Small intestine (tissue), 7 donors: ENCODE measurements at regions not wholly inside any gene's neighbourhood (a gene's known extent, or its start where the extent isn't known, plus 50 kb on each side); places are given as distances from the start of the nearest gene placed in this dataset.
"Not testable (repeated sequence)": the region's sequence is repeated elsewhere in the genome, so short reads cannot be mapped to it uniquely, and the experiment has no call there.

ENCODE experiments used
- DNase-seq, 2 donors: peaks; one replicate each; pipeline versions ENCODE4 v3.0.0 to v3.0.0-alpha.2; 2013
- FAIRE-seq: peaks from 2 replicates; lab custom pipeline; 2012; peaks lifted over from hg19 to GRCh38; lab: Jason Lieb, UNC
- H3K27ac ChIP-seq, 3 donors: one replicate each; pipeline ENCODE4 v1.5.1; 2013; ENCODE audit warnings: low read length in 2 of 3, mild to moderate bottlenecking in 2 of 3, control low read depth in 1 of 3, inconsistent platforms in 1 of 3, low read depth in 1 of 3, moderate library complexity in 1 of 3
- H3K27me3 ChIP-seq, 3 donors: one replicate each; pipeline ENCODE4 v1.6.1; 2013; ENCODE audit warnings: low read length in 3 of 3, inconsistent platforms in 1 of 3; ENCODE audit not compliant: control insufficient read depth in 3 of 3, insufficient read depth in 3 of 3
- H3K36me3 ChIP-seq, 3 donors: one replicate each; pipeline ENCODE4 v1.6.1; 2013; ENCODE audit warnings: low read length in 3 of 3, inconsistent platforms in 1 of 3, low read depth in 1 of 3, mild to moderate bottlenecking in 1 of 3, moderate library complexity in 1 of 3; ENCODE audit not compliant: control insufficient read depth in 3 of 3, insufficient read depth in 2 of 3
- H3K4me1 ChIP-seq, 3 donors: one replicate each; pipeline ENCODE4 v1.6.1; 2013; ENCODE audit warnings: low read length in 2 of 3, inconsistent platforms in 1 of 3, low read depth in 1 of 3, mild to moderate bottlenecking in 1 of 3, moderate library complexity in 1 of 3; ENCODE audit not compliant: control insufficient read depth in 3 of 3, insufficient read depth in 2 of 3
- H3K4me3 ChIP-seq, 3 donors: one replicate each; pipeline ENCODE4 v1.5.1; 2013; ENCODE audit warnings: low read length in 3 of 3, control low read depth in 1 of 3, inconsistent platforms in 1 of 3, low read depth in 1 of 3, mild to moderate bottlenecking in 1 of 3, moderate library complexity in 1 of 3
- H3K9me3 ChIP-seq, 2 donors: one replicate each; pipeline ENCODE4 v1.6.1; 2013; ENCODE audit warnings: low read depth in 1 of 2, low read length in 1 of 2; ENCODE audit not compliant: control insufficient read depth in 2 of 2, insufficient read depth in 1 of 2
- WGBS, 3 donors: extraction: QIAGEN DNeasy Blood & Tissue Kit; methylation state at CpG; one replicate each; pipeline ENCODE4 v1.1.7; 2013; 5-methylcytosine and 5-hydroxymethylcytosine counted together
- donor health status: healthy with polysubstance abuse.
- donor health status: control.
- donor health status: control.
- donor health status: Bipolar disorder and iron deficiency.
- donor health status: healthy.

DNA sequence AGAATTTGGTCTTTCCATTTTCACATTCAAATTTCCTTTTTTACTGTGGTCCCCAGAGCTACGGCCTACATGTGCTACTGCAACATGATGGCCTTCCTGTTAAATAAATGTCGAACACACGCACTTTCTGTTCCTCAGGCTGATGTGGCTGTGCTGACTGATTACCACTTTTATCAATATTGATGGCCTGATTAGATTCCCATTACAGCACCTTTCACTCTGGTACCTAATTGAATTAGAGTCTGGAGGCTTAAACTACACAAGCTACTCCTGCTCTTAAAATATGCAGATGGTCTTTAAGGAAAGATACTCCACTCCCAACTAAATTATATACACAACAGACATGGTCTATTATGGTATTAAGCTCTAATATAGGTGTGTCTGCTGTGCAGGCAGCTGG lies 301.6 kb downstream of the FRK start:
- Histone ChIP-seq H3K27me3 (no peaks in the 10 kb centered on the region), H3K4me1 (no peaks in the 10 kb centered on the region), H3K9me3 (no peaks in the 10 kb centered on the region), H3K27ac (no peak overlapping the region), H3K36me3 (no peaks in the 10 kb centered on the region), H3K4me3 (no peak overlapping the region)
- DNase-seq (no peak), FAIRE-seq (no peak)
- WGBS, 3 donors, result 87 to 90% (median 87%) methylated on average over 3 of the region's 3 CpGs

DNA sequence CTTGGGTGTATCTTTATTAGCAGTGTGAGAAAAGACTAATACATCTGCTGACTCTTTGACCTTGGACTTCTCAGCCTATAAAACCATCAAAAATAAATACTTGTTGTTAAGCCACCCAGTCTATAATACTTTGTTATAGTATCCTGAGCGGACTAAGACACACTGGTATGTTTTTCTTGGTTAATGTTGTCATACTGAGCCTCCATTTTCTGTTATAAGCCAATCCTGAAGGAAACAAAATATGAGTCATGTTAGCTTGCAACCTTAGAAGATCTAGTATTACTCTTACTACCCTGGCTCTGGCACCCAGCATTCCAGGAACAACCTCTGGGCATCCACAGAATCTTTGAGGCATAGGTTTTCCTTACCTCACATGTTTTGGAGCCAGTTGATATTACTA lies 307.2 kb downstream of the FRK start:
- Histone ChIP-seq H3K9me3 (no peaks in the 10 kb centered on the region), H3K27me3 (no peaks in the 10 kb centered on the region), H3K36me3 (no peaks in the 10 kb centered on the region), H3K4me1 (no peaks in the 10 kb centered on the region), H3K27ac (no peak overlapping the region), H3K4me3 (no peak overlapping the region)
- FAIRE-seq (no peak), DNase-seq (no peak)
- 9 to 40% (median 21%) methylated on average over 1 of the region's 1 CpG for WGBS, 3 donors

DNA sequence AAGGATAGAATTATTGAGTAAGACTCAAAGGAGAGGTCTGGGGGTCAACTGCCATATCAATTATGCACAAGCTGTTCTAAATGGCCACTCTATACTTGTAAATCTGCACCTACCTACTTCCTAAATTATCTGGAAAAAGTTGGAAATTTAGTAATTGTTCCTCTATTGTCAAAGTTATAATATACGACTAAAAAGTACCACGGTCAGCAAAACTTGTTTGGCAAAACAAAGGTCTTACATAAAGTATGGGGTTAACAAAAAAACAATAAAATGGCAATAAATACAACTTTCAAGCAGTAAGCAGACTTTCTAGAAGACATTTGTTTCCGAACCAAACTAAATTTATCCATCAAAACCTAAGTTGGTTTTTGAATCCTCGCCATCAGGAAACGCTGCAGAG lies 309.7 kb downstream of the FRK start:
- Histone ChIP-seq H3K9me3 (no peaks in the 10 kb centered on the region), H3K27ac (no peak overlapping the region), H3K4me1 (no peaks in the 10 kb centered on the region), H3K4me3 (no peak overlapping the region), H3K27me3 (no peaks in the 10 kb centered on the region), H3K36me3 (no peaks in the 10 kb centered on the region)
- FAIRE-seq, result no peak
- 82 to 88% (median 88%) methylated on average over 5 of the region's 5 CpGs for WGBS, 3 donors
- DNase-seq, result no peak

DNA sequence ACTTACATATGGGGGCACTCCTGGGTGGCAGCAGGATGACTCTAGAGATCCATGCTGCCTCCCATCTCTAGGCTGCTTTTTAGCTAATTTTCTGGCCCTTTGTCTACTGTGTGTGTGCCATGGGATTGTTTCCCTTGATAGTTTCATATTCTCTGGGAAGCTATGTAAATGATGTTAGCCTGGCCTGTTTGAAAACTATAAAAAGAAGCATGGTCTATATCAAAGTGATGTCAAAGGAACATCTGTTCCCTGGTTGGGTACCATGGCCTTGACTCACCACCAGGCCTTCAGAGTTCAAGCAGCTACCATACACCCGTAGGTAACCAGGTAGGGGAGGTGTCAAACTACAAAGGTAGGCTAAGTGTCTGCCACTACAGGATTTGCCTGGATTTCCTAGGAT lies 310.4 kb downstream of the FRK start:
- Histone ChIP-seq H3K9me3 (no peaks in the 10 kb centered on the region), H3K36me3 (no peaks in the 10 kb centered on the region), H3K27me3 (no peaks in the 10 kb centered on the region), H3K4me1 (no peaks in the 10 kb centered on the region), H3K4me3 (no peak overlapping the region), H3K27ac (no peak overlapping the region)
- FAIRE-seq (no peak), DNase-seq (no peak)
- 65 to 78% (median 68%) methylated on average over 1 of the region's 1 CpG for WGBS, 3 donors

DNA sequence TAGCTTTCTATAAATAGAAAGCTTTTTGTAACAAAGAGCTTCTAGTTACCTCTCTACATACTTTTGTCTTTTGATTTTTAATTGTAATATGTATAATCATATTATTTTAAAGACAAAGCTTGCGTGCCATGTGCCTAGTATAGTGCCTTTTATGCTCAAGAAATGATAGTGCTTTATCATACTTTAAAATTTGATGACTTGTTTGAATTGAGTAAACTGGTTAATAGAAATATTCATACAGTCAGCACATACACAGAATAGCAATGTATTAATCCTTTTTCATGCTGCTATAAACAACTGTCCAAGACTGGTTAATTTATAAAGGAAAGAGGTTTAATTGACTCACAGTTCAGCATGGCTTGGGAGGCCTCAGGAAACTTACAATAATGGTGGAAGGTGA lies 313.0 kb downstream of the FRK start:
- FAIRE-seq (no peak), DNase-seq (no peak)
- WGBS, 3 donors, result 0 to 1% (median 0%) methylated on average over 1 of the region's 1 CpG
- H3K4me3 ChIP-seq, result no peak overlapping the region
- H3K27me3 ChIP-seq, result no peaks in the 10 kb centered on the region
- H3K4me1 ChIP-seq, result no peaks in the 10 kb centered on the region
- no peaks in the 10 kb centered on the region for H3K9me3 ChIP-seq
- no peak overlapping the region for H3K27ac ChIP-seq
- H3K36me3 ChIP-seq, result no peaks in the 10 kb centered on the region

DNA sequence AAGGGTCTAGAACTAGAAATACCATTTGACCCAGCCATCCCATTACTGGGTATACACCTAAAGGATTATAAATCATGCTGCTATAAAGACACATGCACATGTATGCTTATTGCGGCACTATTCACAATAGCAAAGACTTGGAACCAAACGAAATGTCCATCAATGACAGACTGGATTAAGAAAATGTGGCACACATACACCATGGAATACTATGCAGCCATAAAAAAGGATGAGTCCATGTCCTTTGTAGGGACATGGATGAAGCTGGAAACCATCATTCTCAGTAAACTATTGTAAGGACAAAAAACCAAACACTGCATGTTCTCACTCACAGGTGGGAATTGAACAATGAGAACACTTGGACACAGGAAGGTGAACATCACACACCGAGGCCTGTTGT lies 314.1 kb downstream of the FRK start:
- H3K4me3 ChIP-seq, DNase-seq, H3K4me1 ChIP-seq, H3K27ac ChIP-seq, H3K9me3 ChIP-seq, H3K36me3 ChIP-seq, H3K27me3 ChIP-seq, FAIRE-seq: not testable (repeated sequence)
- 61 to 81% (median 65%) methylated on average over 3 of the region's 3 CpGs for WGBS, 3 donors

DNA sequence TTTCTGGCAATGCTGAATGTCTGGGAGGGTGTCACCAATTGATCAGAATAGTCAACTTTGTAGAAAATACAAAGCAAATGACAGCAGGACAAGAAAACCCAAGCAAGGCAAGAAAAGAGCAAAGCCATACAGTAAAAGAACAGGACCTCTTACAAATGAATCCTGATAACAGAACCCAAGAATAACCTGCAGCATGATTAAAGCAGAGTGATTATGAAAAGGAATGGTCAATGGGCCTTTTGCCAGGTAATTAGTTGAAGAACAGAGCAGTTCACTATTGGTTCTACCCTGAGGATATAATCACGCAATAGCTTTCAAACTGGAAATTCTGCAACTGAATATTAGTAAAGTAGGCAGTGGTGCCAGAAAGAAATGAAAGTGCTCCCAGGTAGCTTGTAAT lies 319.8 kb downstream of the FRK start:
- no peak for FAIRE-seq
- 77 to 91% (median 87%) methylated on average over 1 of the region's 1 CpG for WGBS, 3 donors
- Histone ChIP-seq H3K27ac (no peak overlapping the region), H3K4me1 (no peaks in the 10 kb centered on the region), H3K27me3 (no peaks in the 10 kb centered on the region), H3K4me3 (no peak overlapping the region), H3K36me3 (no peaks in the 10 kb centered on the region), H3K9me3 (peaks cover 0 to 4% of the 10 kb centered on the region in 2 donors)
- no peak for DNase-seq

DNA sequence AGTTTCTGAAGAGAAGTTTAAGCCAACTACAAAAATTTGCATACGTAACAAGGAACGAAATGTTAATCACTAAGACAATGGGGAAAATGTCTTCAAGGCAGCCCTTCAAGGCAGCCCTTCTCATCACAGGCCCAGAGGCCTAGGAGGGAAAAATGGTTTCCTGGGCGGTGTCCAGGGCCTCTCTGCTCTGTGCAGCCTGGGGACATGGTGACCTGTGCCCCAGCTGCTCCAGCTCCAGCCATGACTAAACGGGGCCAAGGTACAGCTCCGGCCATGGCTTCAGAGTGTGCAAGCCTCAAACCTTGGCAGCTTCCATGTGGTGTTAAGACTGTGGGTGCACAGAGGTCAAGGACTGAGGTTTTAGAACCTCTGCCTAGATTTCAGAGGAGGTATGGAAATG lies 325.1 kb downstream of the FRK start:
- 78 to 91% (median 90%) methylated on average over 5 of the region's 5 CpGs for WGBS, 3 donors
- FAIRE-seq (no peak), DNase-seq (no peak)
- Histone ChIP-seq H3K27me3 (no peaks in the 10 kb centered on the region), H3K4me1 (no peaks in the 10 kb centered on the region), H3K4me3 (no peak overlapping the region), H3K36me3 (no peaks in the 10 kb centered on the region), H3K27ac (no peak overlapping the region), H3K9me3 (peaks cover 0 to 8% of the 10 kb centered on the region in 2 donors)

DNA sequence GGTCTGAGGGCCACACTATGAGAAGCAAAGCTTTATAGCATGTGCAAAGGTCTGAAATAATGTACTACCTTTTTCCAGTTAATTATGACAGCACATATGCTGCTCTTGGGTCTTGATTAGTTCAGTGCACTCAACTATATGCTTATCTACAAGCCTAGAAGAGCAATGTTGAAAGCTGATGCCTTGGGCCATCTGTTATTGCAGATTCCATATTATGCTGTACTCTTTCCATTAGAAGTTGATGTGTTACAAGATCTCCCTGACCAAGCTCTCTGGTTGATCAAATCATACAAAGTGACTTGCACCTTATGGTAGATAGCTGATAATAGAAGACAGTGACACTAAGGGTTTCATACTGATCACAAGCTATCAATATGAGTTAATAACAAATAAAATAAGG lies 327.3 kb downstream of the FRK start:
- Histone ChIP-seq H3K27me3 (no peaks in the 10 kb centered on the region), H3K27ac (no peak overlapping the region), H3K4me3 (no peak overlapping the region), H3K9me3 (peaks cover 0 to 8% of the 10 kb centered on the region in 2 donors), H3K36me3 (no peaks in the 10 kb centered on the region), H3K4me1 (no peaks in the 10 kb centered on the region)
- DNase-seq (no peak), FAIRE-seq (no peak)
